ENCODE measurements at regions not wholly inside any gene's neighbourhood (a gene's known extent, or its start where the extent isn't known, plus 50 kb on each side); places are given as distances from the start of the nearest gene placed in this dataset.

DNA sequence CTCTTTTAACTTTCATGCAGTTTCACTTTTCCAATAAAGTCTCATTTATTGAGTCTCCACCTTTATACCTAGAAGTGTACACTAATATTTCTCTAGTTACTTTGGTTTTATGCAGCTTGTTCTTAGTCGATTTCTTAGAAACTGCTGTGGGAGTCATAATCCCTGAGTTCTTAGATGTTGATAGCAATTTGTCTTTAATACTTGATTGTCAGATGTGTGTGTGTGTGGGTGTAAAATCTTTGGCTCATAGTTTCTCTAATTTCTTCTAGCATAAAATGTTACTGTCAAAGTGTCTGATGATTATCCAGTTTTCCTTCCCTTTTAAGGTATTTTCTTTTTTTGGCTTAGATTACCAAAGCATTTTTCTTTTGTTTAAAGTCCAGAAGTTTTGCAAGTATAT is 473.8 kb upstream of the PTCHD4 start:
- Histone ChIP-seq H3K27ac (no peak overlapping the region), H3K27me3 (replicated peaks) (no peaks in the 10 kb centered on the region), H3K4me3 (ENCODE audit: low read depth, low read length) (no peak overlapping the region), H3K36me3 (replicated peaks) (no peaks in the 10 kb centered on the region)
- TF ChIP-seq, protein P1, sequence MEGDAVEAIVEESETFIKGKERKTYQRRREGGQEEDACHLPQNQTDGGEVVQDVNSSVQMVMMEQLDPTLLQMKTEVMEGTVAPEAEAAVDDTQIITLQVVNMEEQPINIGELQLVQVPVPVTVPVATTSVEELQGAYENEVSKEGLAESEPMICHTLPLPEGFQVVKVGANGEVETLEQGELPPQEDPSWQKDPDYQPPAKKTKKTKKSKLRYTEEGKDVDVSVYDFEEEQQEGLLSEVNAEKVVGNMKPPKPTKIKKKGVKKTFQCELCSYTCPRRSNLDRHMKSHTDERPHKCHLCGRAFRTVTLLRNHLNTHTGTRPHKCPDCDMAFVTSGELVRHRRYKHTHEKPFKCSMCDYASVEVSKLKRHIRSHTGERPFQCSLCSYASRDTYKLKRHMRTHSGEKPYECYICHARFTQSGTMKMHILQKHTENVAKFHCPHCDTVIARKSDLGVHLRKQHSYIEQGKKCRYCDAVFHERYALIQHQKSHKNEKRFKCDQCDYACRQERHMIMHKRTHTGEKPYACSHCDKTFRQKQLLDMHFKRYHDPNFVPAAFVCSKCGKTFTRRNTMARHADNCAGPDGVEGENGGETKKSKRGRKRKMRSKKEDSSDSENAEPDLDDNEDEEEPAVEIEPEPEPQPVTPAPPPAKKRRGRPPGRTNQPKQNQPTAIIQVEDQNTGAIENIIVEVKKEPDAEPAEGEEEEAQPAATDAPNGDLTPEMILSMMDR (IDR thresholded peaks at IDR 0.05; ENCODE audit: low read depth, low read length, missing control alignments): no peak
- no peak for DNase-seq
- in situ Hi-C loops (cut with HindIII; ENCODE audit: low pct_ligation_motif_present, low sequenced_read_pairs): no loop called here

DNA sequence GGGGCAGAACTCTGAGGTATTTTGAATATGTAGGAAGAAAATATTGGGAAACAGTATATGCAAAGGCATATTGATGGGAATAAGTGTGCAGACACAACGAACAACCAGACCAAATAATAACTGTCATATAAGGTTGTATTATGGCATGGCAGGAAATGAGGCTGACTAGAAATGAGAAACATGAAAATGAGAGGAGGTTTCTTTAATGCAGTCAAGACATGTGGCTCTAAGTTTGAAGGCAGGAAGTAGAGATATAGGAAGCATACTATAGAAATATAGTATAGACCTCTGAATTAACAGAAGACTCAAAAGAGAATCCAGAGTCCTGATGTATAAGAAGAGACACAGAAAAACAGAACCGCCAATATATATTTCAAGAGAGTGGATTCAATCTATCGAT is 459.7 kb upstream of the PTCHD4 start:
- H3K27ac ChIP-seq: no peak overlapping the region
- DNase-seq: no peak
- no peaks in the 10 kb centered on the region for H3K27me3 ChIP-seq (replicated peaks)
- TF ChIP-seq, protein P1 (IDR thresholded peaks at IDR 0.05; ENCODE audit: low read depth, low read length, missing control alignments): no peak
- in situ Hi-C loops (cut with HindIII; ENCODE audit: low pct_ligation_motif_present, low sequenced_read_pairs): no loop called here
- H3K36me3 ChIP-seq (replicated peaks): no peaks in the 10 kb centered on the region
- no peak overlapping the region for H3K4me3 ChIP-seq (ENCODE audit: low read depth, low read length)

DNA sequence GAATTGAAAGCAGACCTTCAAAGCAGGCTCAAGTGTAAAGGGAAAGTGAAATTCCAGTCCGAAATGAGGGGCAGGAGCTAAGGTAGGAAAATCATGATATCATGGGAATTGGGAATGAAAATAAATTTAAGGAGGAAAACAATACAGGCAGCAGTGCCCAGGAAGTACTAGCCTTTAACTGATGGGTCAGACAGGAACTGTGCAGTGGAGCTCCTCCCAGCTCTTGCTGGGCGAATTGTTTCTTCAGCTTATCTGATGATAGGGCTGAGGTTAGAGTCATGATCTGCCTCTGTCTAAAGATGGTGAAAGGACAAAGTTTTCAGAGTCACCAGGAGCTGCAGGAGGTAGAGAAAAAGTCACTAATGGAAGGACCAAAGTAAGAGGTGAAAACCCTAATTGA is 457.9 kb upstream of the PTCHD4 start:
- Histone ChIP-seq H3K27ac (no peak overlapping the region), H3K27me3 (replicated peaks) (no peaks in the 10 kb centered on the region), H3K36me3 (replicated peaks) (no peaks in the 10 kb centered on the region), H3K4me3 (ENCODE audit: low read depth, low read length) (no peak overlapping the region)
- in situ Hi-C loops (cut with HindIII; ENCODE audit: low pct_ligation_motif_present, low sequenced_read_pairs): no loop called here
- TF ChIP-seq, protein P1 (IDR thresholded peaks at IDR 0.05; ENCODE audit: low read depth, low read length, missing control alignments): no peak
- DNase-seq: no peak

GRCh38 chr6:48567016-48567415 is 456.0 kb upstream of the PTCHD4 start:
- DNase-seq: no peak
- TF ChIP-seq, protein P1 (IDR thresholded peaks at IDR 0.05; ENCODE audit: low read depth, low read length, missing control alignments): no peak
- no peak overlapping the region for H3K4me3 ChIP-seq (ENCODE audit: low read depth, low read length)
- no peaks in the 10 kb centered on the region for H3K27me3 ChIP-seq (replicated peaks)
- H3K36me3 ChIP-seq (replicated peaks): no peaks in the 10 kb centered on the region
- in situ Hi-C loops (cut with HindIII; ENCODE audit: low pct_ligation_motif_present, low sequenced_read_pairs): no loop called here
- H3K27ac ChIP-seq: no peak overlapping the region

GRCh38 chr6:48564036-48564820 is 453.2 kb upstream of the PTCHD4 start:
- DNase-seq: no peak
- Histone ChIP-seq H3K27ac (no peak overlapping the region), H3K27me3 (replicated peaks) (no peaks in the 10 kb centered on the region), H3K36me3 (replicated peaks) (no peaks in the 10 kb centered on the region), H3K4me3 (ENCODE audit: low read depth, low read length) (no peak overlapping the region)
- TF ChIP-seq, protein P1 (IDR thresholded peaks at IDR 0.05; ENCODE audit: low read depth, low read length, missing control alignments): no peak
- in situ Hi-C loops (cut with HindIII; ENCODE audit: low pct_ligation_motif_present, low sequenced_read_pairs): no loop called here

- Histone ChIP-seq H3K4me3 (ENCODE audit: low read depth, low read length) (no peak overlapping the region), H3K36me3 (replicated peaks) (no peaks in the 10 kb centered on the region), H3K27ac (no peak overlapping the region), H3K27me3 (replicated peaks) (no peaks in the 10 kb centered on the region)
- no peak for DNase-seq
- in situ Hi-C loops (cut with HindIII; ENCODE audit: low pct_ligation_motif_present, low sequenced_read_pairs): no loop called here
- TF ChIP-seq, protein P1 (IDR thresholded peaks at IDR 0.05; ENCODE audit: low read depth, low read length, missing control alignments): no peak
Measured at GRCh38 chr6:48563433-48563832, 452.4 kb upstream of the PTCHD4 start.
